ENCODE measurements at regions not wholly inside any gene's neighbourhood (a gene's known extent, or its start where the extent isn't known, plus 50 kb on each side); places are given as distances from the start of the nearest gene placed in this dataset.

GRCh38 chr6:123742626-123743025, 61.0 kb upstream of the NKAIN2 start:
- Histone ChIP-seq H3K4me1 (ENCODE audit: control insufficient read depth, insufficient read depth, low read length) (no peaks in the 10 kb centered on the region), H3K79me1 (ENCODE audit: low read depth in 1 of 2, low read length in 2 of 2) (no peaks in the 10 kb centered on the region), H3K27ac (ENCODE audit: insufficient read depth, low read length) (no peak overlapping the region), H2AFZ (replicated peaks; ENCODE audit: low read length, poor library complexity) (no peak overlapping the region), H3K36me3 (ENCODE audit: control insufficient read depth, insufficient read depth, low read length) (no peaks in the 10 kb centered on the region), H3K4ac (ENCODE audit: low read depth, low read length) (no peak overlapping the region), H3K4me2 (ENCODE audit: low read depth, low read length) (no peak overlapping the region), H3K9me3 (ENCODE audit: control insufficient read depth, insufficient read depth, low read length) (no peaks in the 10 kb centered on the region), H3K27me3 (ENCODE audit: control insufficient read depth, insufficient read depth, low read length) (no peaks in the 10 kb centered on the region), H2AK5ac (ENCODE audit: low read depth, low read length) (no peak overlapping the region), H4K91ac (ENCODE audit: insufficient read depth, low read depth, low read length) (no peak overlapping the region), H2BK20ac (ENCODE audit: low read depth, low read length) (no peak overlapping the region), H2AK9ac (replicated peaks; ENCODE audit: low read depth, low read length, poor library complexity) (no peak overlapping the region), H3K4me3 (ENCODE audit: insufficient read depth, low read depth, low read length) (no peak overlapping the region), H4K5ac (ENCODE audit: low read depth, low read length) (no peak overlapping the region), H4K8ac (ENCODE audit: low read depth in 2 of 2, low read length in 2 of 2) (no peak overlapping the region), H2BK5ac (ENCODE audit: low read depth, low read length, poor library complexity, severe bottlenecking) (no peak overlapping the region), H3K9me1 (ENCODE audit: insufficient read depth, low read length) (no peaks in the 10 kb centered on the region), H3K56ac (ENCODE audit: extremely low read depth, insufficient read depth, low read length) (no peak overlapping the region), H3K18ac (ENCODE audit: low read depth, low read length) (no peak overlapping the region), H2BK120ac (ENCODE audit: low read depth, low read length) (no peak overlapping the region), H2BK15ac (ENCODE audit: low read depth, low read length) (no peak overlapping the region), H3K9ac (ENCODE audit: low read depth, low read length) (no peak overlapping the region), H4K20me1 (ENCODE audit: insufficient read depth, low read length) (no peaks in the 10 kb centered on the region), H3K14ac (replicated peaks; ENCODE audit: low read depth, low read length) (no peak overlapping the region), H3K23ac (ENCODE audit: low read depth, low read length) (no peak overlapping the region)
- ChIA-PET CTCF (no interaction called here), POLR2A (ENCODE audit: unreplicated experiment) (no interaction called here)
- BruUV-seq (replicated peaks): no TSS peak
- in situ Hi-C loops (cut with MboI; ENCODE audit: low sequenced_read_pairs) (no loop called here), dilution Hi-C loops (cut with HindIII; ENCODE audit: low sequenced_read_pairs, unreplicated experiment) (no loop called here), intact Hi-C loops (cut with micrococcal nuclease) (no loop called here)
- DNase-seq: no peak
- TF ChIP-seq, protein P1, sequence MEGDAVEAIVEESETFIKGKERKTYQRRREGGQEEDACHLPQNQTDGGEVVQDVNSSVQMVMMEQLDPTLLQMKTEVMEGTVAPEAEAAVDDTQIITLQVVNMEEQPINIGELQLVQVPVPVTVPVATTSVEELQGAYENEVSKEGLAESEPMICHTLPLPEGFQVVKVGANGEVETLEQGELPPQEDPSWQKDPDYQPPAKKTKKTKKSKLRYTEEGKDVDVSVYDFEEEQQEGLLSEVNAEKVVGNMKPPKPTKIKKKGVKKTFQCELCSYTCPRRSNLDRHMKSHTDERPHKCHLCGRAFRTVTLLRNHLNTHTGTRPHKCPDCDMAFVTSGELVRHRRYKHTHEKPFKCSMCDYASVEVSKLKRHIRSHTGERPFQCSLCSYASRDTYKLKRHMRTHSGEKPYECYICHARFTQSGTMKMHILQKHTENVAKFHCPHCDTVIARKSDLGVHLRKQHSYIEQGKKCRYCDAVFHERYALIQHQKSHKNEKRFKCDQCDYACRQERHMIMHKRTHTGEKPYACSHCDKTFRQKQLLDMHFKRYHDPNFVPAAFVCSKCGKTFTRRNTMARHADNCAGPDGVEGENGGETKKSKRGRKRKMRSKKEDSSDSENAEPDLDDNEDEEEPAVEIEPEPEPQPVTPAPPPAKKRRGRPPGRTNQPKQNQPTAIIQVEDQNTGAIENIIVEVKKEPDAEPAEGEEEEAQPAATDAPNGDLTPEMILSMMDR (conservative IDR thresholded peaks at IDR 0.05; ENCODE audit: low read depth, low read length): no peak
- no peak for TF ChIP-seq MAFK (IDR thresholded peaks at IDR 0.05; ENCODE audit: low read depth, low read length)
- no peak for TF ChIP-seq ELK1 (IDR thresholded peaks at IDR 0.05; ENCODE audit: borderline replicate concordance, low read depth, low read length)
- no peak for TF ChIP-seq RFX5 (IDR thresholded peaks at IDR 0.05; ENCODE audit: low read depth, low read length)
- ATAC-seq (ENCODE audit: low read depth): no peak

Measured in IMR-90 (cell line).